ENCODE measurements at regions not wholly inside any gene's neighbourhood (a gene's known extent, or its start where the extent isn't known, plus 50 kb on each side); places are given as distances from the start of the nearest gene placed in this dataset.
A peak's percentile ranks its signal among the peaks of the same experiment; 100 is the strongest.

- DNase-seq (ENCODE audit: low read depth): peak; percentile 69
- no peak for TF ChIP-seq CTCF (IDR thresholded peaks at IDR 0.05; ENCODE audit: low read length, missing control alignments)
- no peak overlapping the region for H3K4me3 ChIP-seq (replicated peaks; ENCODE audit: low read depth, low read length)
Measured at GRCh38 chr5:125865166-125865815, 557.9 kb upstream of the GRAMD2B start.

GRCh38 chr5:125868036-125868435 is 555.2 kb upstream of the GRAMD2B start:
- TF ChIP-seq CTCF (IDR thresholded peaks at IDR 0.05; ENCODE audit: low read length, missing control alignments): no peak
- no peak for DNase-seq (ENCODE audit: low read depth)
- no peak overlapping the region for H3K4me3 ChIP-seq (replicated peaks; ENCODE audit: low read depth, low read length)

GRCh38 chr5:125870256-125870655 is 553.0 kb upstream of the GRAMD2B start:
- no peak for DNase-seq (ENCODE audit: low read depth)
- H3K4me3 ChIP-seq (replicated peaks; ENCODE audit: low read depth, low read length): no peak overlapping the region
- no peak for TF ChIP-seq CTCF (IDR thresholded peaks at IDR 0.05; ENCODE audit: low read length, missing control alignments)

GRCh38 chr5:125874057-125874456 is 549.2 kb upstream of the GRAMD2B start:
- TF ChIP-seq CTCF (IDR thresholded peaks at IDR 0.05; ENCODE audit: low read length, missing control alignments): no peak
- no peak for DNase-seq (ENCODE audit: low read depth)
- no peak overlapping the region for H3K4me3 ChIP-seq (replicated peaks; ENCODE audit: low read depth, low read length)

- DNase-seq (ENCODE audit: low read depth): no peak
- no peak overlapping the region for H3K4me3 ChIP-seq (replicated peaks; ENCODE audit: low read depth, low read length)
- no peak for TF ChIP-seq CTCF (IDR thresholded peaks at IDR 0.05; ENCODE audit: low read length, missing control alignments)
Measured at GRCh38 chr5:125874717-125875116, 548.5 kb upstream of the GRAMD2B start.

- H3K4me3 ChIP-seq (replicated peaks; ENCODE audit: low read depth, low read length): no peak overlapping the region
- no peak for TF ChIP-seq CTCF (IDR thresholded peaks at IDR 0.05; ENCODE audit: low read length, missing control alignments)
- no peak for DNase-seq (ENCODE audit: low read depth)
Measured at GRCh38 chr5:125877248-125877647, 546.0 kb upstream of the GRAMD2B start.

GRCh38 chr5:125882061-125882460 is 541.1 kb upstream of the GRAMD2B start:
- no peak for TF ChIP-seq CTCF (IDR thresholded peaks at IDR 0.05; ENCODE audit: low read length, missing control alignments)
- H3K4me3 ChIP-seq (replicated peaks; ENCODE audit: low read depth, low read length): no peak overlapping the region
- no peak for DNase-seq (ENCODE audit: low read depth)
